Uterus (tissue), 2 donors: ENCODE measurements at regions not wholly inside any gene's neighbourhood (a gene's known extent, or its start where the extent isn't known, plus 50 kb on each side); places are given as distances from the start of the nearest gene placed in this dataset.

ENCODE experiments used
- CTCF ChIP-seq, 4 experiments: fragments of 200-600 bp in 2 of 4; fragments of 450-650 bp in 2 of 4; sonication (generic) in 2 of 4; IDR thresholded peaks; one replicate each; pipeline ENCODE4 v1.5.1; 2016 to 2019; ENCODE audit warnings: antibody characterized with exemption in 4 of 4, mild to moderate bottlenecking in 2 of 4, moderate library complexity in 1 of 4
- POLR2A ChIP-seq, 2 donors: fragments of 450-650 bp; IDR thresholded peaks; one replicate each; pipeline ENCODE4 v1.6.1; 2016; ENCODE audit warnings: antibody characterized with exemption in 2 of 2, mild to moderate bottlenecking in 1 of 2, moderate library complexity in 1 of 2

DNA sequence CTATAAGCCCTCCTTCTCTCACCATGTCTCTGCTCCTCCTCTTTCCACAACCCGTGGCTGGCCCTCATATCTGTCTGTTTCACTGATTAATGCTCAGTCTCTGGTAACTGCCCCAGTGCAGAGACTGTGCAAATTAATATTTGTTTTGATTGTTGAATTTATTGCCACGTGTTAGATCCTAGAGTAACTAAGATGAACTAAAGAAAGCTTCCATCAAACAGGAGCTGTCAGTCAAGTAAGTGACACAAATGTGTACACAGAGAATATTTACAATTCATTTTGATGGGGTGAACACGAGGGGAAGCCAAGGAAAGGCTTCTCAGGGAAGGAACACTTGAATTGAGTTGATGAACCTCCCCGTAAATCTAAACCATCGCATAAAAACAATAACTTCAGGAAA is 182.5 kb downstream of the BAMBI start:
- TF ChIP-seq CTCF (IDR thresholded peaks at IDR 0.05): no peak
- no peak for TF ChIP-seq POLR2A (IDR thresholded peaks at IDR 0.05)
